Endothelial cell of umbilical vein (primary cell): ENCODE measurements at regions not wholly inside any gene's neighbourhood (a gene's known extent, or its start where the extent isn't known, plus 50 kb on each side); places are given as distances from the start of the nearest gene placed in this dataset.

Source experiments
- BruUV-seq: library from RNA; stranded (reverse); fragments of 400-500 nt; replicated peaks from 2 replicates; lab custom pipeline; 2021; lab: Mats Ljungman, UMichigan
- CTCF ChIA-PET: fragments of 300-600, 350-600 bp; sonication (Branson Sonifier 250); formaldehyde crosslinking; loops from one replicate; lab custom pipeline; 2021; ENCODE audit warnings: antibody characterized with exemption, inconsistent platforms; lab: Charles Lee
- POLR2A ChIA-PET: fragments of 300-600, 350-600 bp; sonication (Branson Sonifier 250); formaldehyde crosslinking; loops from one replicate; lab custom pipeline; 2021; ENCODE audit warnings: antibody characterized with exemption, inconsistent platforms; lab: Charles Lee
- DNase-seq: peaks from one replicate; pipeline ENCODE4 v3.0.0-alpha.2; 2011; ENCODE audit warnings: low read depth, low spot score
- FAIRE-seq: peaks from 2 replicates; lab custom pipeline; 2011; peaks lifted over from hg19 to GRCh38; lab: Jason Lieb, UNC
- H2AFZ ChIP-seq: 2 replicates; pipeline ENCODE4 v1.6.0; 2012; ENCODE audit warnings: low read depth, low read length, control low read depth, inconsistent platforms
- H3K27ac ChIP-seq: 2 replicates; pipeline ENCODE4 v1.5.1; 2011; ENCODE audit warnings: low read depth, mild to moderate bottlenecking, control low read depth, low read length, moderate library complexity; ENCODE audit not compliant: insufficient read depth
- H3K27me3 ChIP-seq, 2 experiments: 2 replicates each; pipeline versions ENCODE4 v1.6.0 to v1.6.1; 2011; ENCODE audit warnings: low read length in 2 of 2, mixed read lengths in 1 of 2; ENCODE audit not compliant: control insufficient read depth in 2 of 2, insufficient read depth in 2 of 2
- H3K36me3 ChIP-seq, 2 experiments: 2 replicates in 1 of 2; 3 replicates in 1 of 2; pipeline ENCODE4 v1.5.1; 2011; ENCODE audit warnings: low read length in 2 of 2, mild to moderate bottlenecking in 1 of 2, moderate library complexity in 1 of 2; ENCODE audit not compliant: control insufficient read depth in 2 of 2, insufficient read depth in 2 of 2; ENCODE audit errors: extremely low read depth in 1 of 2
- H3K4me1 ChIP-seq: 3 replicates; pipeline ENCODE4 v1.5.1; 2011; ENCODE audit warnings: mild to moderate bottlenecking, low read length; ENCODE audit not compliant: control insufficient read depth, insufficient read depth; ENCODE audit errors: extremely low read depth
- H3K4me2 ChIP-seq: 2 replicates; pipeline ENCODE4 v1.6.1; 2011; ENCODE audit warnings: low read length, control low read depth, mixed read lengths; ENCODE audit not compliant: insufficient read depth
- H3K4me3 ChIP-seq, 3 experiments: fragments of 200-600 bp in 1 of 3; sonication (generic), shearing (Covaris generic) in 1 of 3; replicated peaks in 1 of 3; 2 replicates each; pipeline ENCODE4 v1.5.1; 2011 to 2016; ENCODE audit warnings: control low read depth in 3 of 3, low read length in 3 of 3, mild to moderate bottlenecking in 2 of 3, inconsistent platforms in 1 of 3, low read depth in 1 of 3, moderate library complexity in 1 of 3; ENCODE audit not compliant: insufficient read depth in 1 of 3
- H3K79me2 ChIP-seq: 2 replicates; pipeline ENCODE4 v1.6.0; 2012; ENCODE audit warnings: low read length, inconsistent platforms; ENCODE audit not compliant: control insufficient read depth, insufficient read depth
- H3K9ac ChIP-seq: replicated peaks from 2 replicates; pipeline ENCODE3; 2011; ENCODE audit warnings: low read length, control low read depth; ENCODE audit not compliant: insufficient read depth; ENCODE audit errors: extremely low read depth
- H3K9me1 ChIP-seq: replicated peaks from 3 replicates; pipeline ENCODE4 v1.6.0; 2011; ENCODE audit warnings: mild to moderate bottlenecking, low read length; ENCODE audit not compliant: control insufficient read depth, insufficient read depth; ENCODE audit errors: extremely low read depth
- H3K9me3 ChIP-seq: replicated peaks from 2 replicates; pipeline ENCODE4 v1.5.1; 2012; ENCODE audit warnings: low read length, inconsistent platforms; ENCODE audit not compliant: control insufficient read depth, insufficient read depth
- H4K20me1 ChIP-seq: replicated peaks from 2 replicates; pipeline ENCODE3; 2011; ENCODE audit warnings: mild to moderate bottlenecking, low read length; ENCODE audit not compliant: control insufficient read depth, insufficient read depth; ENCODE audit errors: extremely low read depth
- EZH2 ChIP-seq: IDR thresholded peaks from 2 replicates; pipeline ENCODE4 v1.6.1; 2012; ENCODE audit warnings: borderline replicate concordance, low read depth, mild to moderate bottlenecking, moderate library complexity, low read length, inconsistent platforms; ENCODE audit not compliant: severe bottlenecking
- GATA2 ChIP-seq: IDR thresholded peaks from 2 replicates; pipeline ENCODE4 v1.7.0; 2011; ENCODE audit warnings: low read depth, mild to moderate bottlenecking, moderate library complexity, mixed read lengths, low read length; ENCODE audit not compliant: insufficient read length, insufficient read depth
- MAX ChIP-seq: IDR thresholded peaks from 2 replicates; pipeline ENCODE4 v1.6.1; 2011; ENCODE audit not compliant: insufficient read depth, insufficient read length
- POLR2AphosphoS5 ChIP-seq: IDR thresholded peaks from 2 replicates; pipeline ENCODE4 v1.6.1; 2012; ENCODE audit warnings: low read depth, mild to moderate bottlenecking, control low read depth, low read length, moderate library complexity; ENCODE audit not compliant: insufficient read depth
- dilution Hi-C: fragments of 300-500 bp; cut with MboI; formaldehyde crosslinking; loops from one replicate; pipeline ENCODE4 v1.15.0; 2019; ENCODE audit warnings: low sequenced_read_pairs; ENCODE audit not compliant: extremely low pct_ligation_motif_present
- intact Hi-C: fragments of 100-400 bp; cut with micrococcal nuclease; formaldehyde crosslinking; loops from one replicate; pipeline ENCODE4 v1.10.0; 2022

GRCh38 chr12:88756153-88756552 is 175.9 kb upstream of the KITLG start:
- Histone ChIP-seq H3K9ac (no peak overlapping the region), H3K4me3 (no peak overlapping the region), H2AFZ (no peak overlapping the region), H3K27ac (no peak overlapping the region), H3K27me3 (no peaks in the 10 kb centered on the region), H3K9me3 (no peaks in the 10 kb centered on the region), H3K79me2 (no peaks in the 10 kb centered on the region), H4K20me1 (no peaks in the 10 kb centered on the region), H3K9me1 (no peaks in the 10 kb centered on the region), H3K36me3 (no peaks in the 10 kb centered on the region), H3K4me1 (peaks cover 3% of the 10 kb centered on the region), H3K4me2 (no peak overlapping the region)
- DNase-seq, result no peak
- intact Hi-C loops (no loop called here), dilution Hi-C loops (no loop called here)
- no TSS peak for BruUV-seq
- no peak for TF ChIP-seq GATA2
- CTCF ChIA-PET, result no interaction called here
- FAIRE-seq, result no peak
- POLR2A ChIA-PET, result no interaction called here

GRCh38 chr12:88753707-88754106 is 173.4 kb upstream of the KITLG start:
- H3K9ac ChIP-seq, result no peak overlapping the region
- no peak overlapping the region for H3K4me3 ChIP-seq
- H4K20me1 ChIP-seq, result no peaks in the 10 kb centered on the region
- H2AFZ ChIP-seq, result no peak overlapping the region
- H3K79me2 ChIP-seq, result no peaks in the 10 kb centered on the region
- H3K27me3 ChIP-seq, result no peaks in the 10 kb centered on the region
- TF ChIP-seq MAX (no peak), GATA2 (no peak), POLR2AphosphoS5 (no peak), EZH2 (no peak)
- no peaks in the 10 kb centered on the region for H3K36me3 ChIP-seq
- FAIRE-seq (no peak), DNase-seq (no peak)
- H3K27ac ChIP-seq, result no peak overlapping the region
- ChIA-PET POLR2A (no interaction called here), CTCF (no interaction called here)
- no peaks in the 10 kb centered on the region for H3K9me3 ChIP-seq
- no TSS peak for BruUV-seq
- H3K4me2 ChIP-seq, result no peak overlapping the region
- intact Hi-C loops, result no loop called here
- peaks cover 3% of the 10 kb centered on the region for H3K4me1 ChIP-seq
- H3K9me1 ChIP-seq, result no peaks in the 10 kb centered on the region
- dilution Hi-C loops, result no loop called here
